CD14-positive monocyte (primary cell): ENCODE measurements at regions not wholly inside any gene's neighbourhood (a gene's known extent, or its start where the extent isn't known, plus 50 kb on each side); places are given as distances from the start of the nearest gene placed in this dataset.
A peak's percentile ranks its signal among the peaks of the same experiment; 100 is the strongest.

Source experiments
- DNase-seq, 3 donors: peaks; one replicate each; pipeline ENCODE4 v3.0.0-alpha.2; 2011 to 2022
- H2AFZ ChIP-seq: 2 replicates; pipeline ENCODE4 v1.6.0; 2012; ENCODE audit warnings: mild to moderate bottlenecking, low read depth, low read length, inconsistent platforms; ENCODE audit not compliant: insufficient read depth, poor library complexity, severe bottlenecking
- H3K27ac ChIP-seq, 2 donors: 1 replicate in 1 of 2; 2 replicates in 1 of 2; pipeline ENCODE4 v1.5.1; 2012 to 2013; ENCODE audit warnings: low read length in 2 of 2, control low read depth in 1 of 2, inconsistent platforms in 1 of 2, low read depth in 1 of 2, mild to moderate bottlenecking in 1 of 2
- H3K27me3 ChIP-seq, 2 donors: one replicate each; pipeline versions ENCODE4 v1.6.0 to v1.6.1; 2011 to 2013; ENCODE audit warnings: low read length in 2 of 2; ENCODE audit not compliant: control insufficient read depth in 2 of 2, insufficient read depth in 2 of 2
- H3K36me3 ChIP-seq, 2 donors: replicated peaks in 1 of 2; 1 replicate in 1 of 2; 2 replicates in 1 of 2; pipeline versions ENCODE4 v1.5.1 to v1.6.1; 2012 to 2013; ENCODE audit warnings: low read length in 2 of 2, control low read depth in 1 of 2, inconsistent platforms in 1 of 2, mild to moderate bottlenecking in 1 of 2; ENCODE audit not compliant: insufficient read depth in 2 of 2, control insufficient read depth in 1 of 2
- H3K4me1 ChIP-seq, 2 donors: 1 replicate in 1 of 2; 2 replicates in 1 of 2; pipeline versions ENCODE4 v1.5.1 to v1.6.1; 2012 to 2013; ENCODE audit warnings: low read length in 2 of 2, control low read depth in 1 of 2, inconsistent platforms in 1 of 2, mild to moderate bottlenecking in 1 of 2, moderate library complexity in 1 of 2; ENCODE audit not compliant: insufficient read depth in 2 of 2, control insufficient read depth in 1 of 2
- H3K4me2 ChIP-seq: replicated peaks from 2 replicates; pipeline ENCODE3; 2012; ENCODE audit warnings: low read length, moderate library complexity, mild to moderate bottlenecking; ENCODE audit not compliant: poor library complexity, severe bottlenecking; ENCODE audit errors: extremely low read depth
- H3K4me3 ChIP-seq, 3 experiments: fragments of 200-600 bp in 1 of 3; sonication (generic) in 1 of 3; replicated peaks in 1 of 3; 1 replicate in 2 of 3; 2 replicates in 1 of 3; pipeline ENCODE4 v1.5.1; 2011 to 2013; ENCODE audit warnings: low read length in 3 of 3, mild to moderate bottlenecking in 3 of 3, control low read depth in 2 of 3, low read depth in 2 of 3, inconsistent platforms in 1 of 3, moderate library complexity in 1 of 3
- H3K79me2 ChIP-seq: 2 replicates; pipeline ENCODE4 v1.6.0; 2012; ENCODE audit warnings: mild to moderate bottlenecking, control low read depth, inconsistent platforms, low read length, moderate library complexity; ENCODE audit not compliant: insufficient read depth
- H3K9ac ChIP-seq: 2 replicates; pipeline ENCODE4 v1.6.0; 2017; ENCODE audit warnings: low read length, mild to moderate bottlenecking; ENCODE audit not compliant: insufficient read depth, poor library complexity, severe bottlenecking
- H3K9me3 ChIP-seq, 2 donors: replicated peaks in 1 of 2; 1 replicate in 1 of 2; 2 replicates in 1 of 2; pipeline versions ENCODE4 v1.5.1 to v1.6.1; 2012 to 2013; ENCODE audit warnings: low read length in 2 of 2, control low read depth in 1 of 2; ENCODE audit not compliant: control insufficient read depth in 1 of 2, insufficient read depth in 1 of 2
- H4K20me1 ChIP-seq: 2 replicates; pipeline ENCODE4 v1.6.0; 2012; ENCODE audit warnings: mild to moderate bottlenecking, low read length, control low read depth, moderate library complexity; ENCODE audit not compliant: insufficient read depth
- H3K27ac Mint-ChIP-seq, 7 donors: one replicate each; pipeline ENCODE4 v1.8.0; 2020; ENCODE audit warnings: mild to moderate bottlenecking in 7 of 7, mixed read lengths in 7 of 7, moderate library complexity in 6 of 7, inconsistent platforms in 2 of 7
- H3K27me3 Mint-ChIP-seq, 3 donors: one replicate each; pipeline ENCODE4 v1.8.0; 2021 to 2022; ENCODE audit warnings: low read depth in 3 of 3, mild to moderate bottlenecking in 3 of 3, mixed read lengths in 3 of 3, moderate library complexity in 3 of 3, inconsistent platforms in 1 of 3
- H3K36me3 Mint-ChIP-seq, 2 donors: one replicate each; pipeline ENCODE4 v1.8.0; 2020; ENCODE audit warnings: mixed read lengths in 2 of 2, inconsistent platforms in 1 of 2, mild to moderate bottlenecking in 1 of 2
- H3K4me1 Mint-ChIP-seq: one replicate; pipeline ENCODE4 v1.8.0; 2020; ENCODE audit warnings: mild to moderate bottlenecking, mixed read lengths
- H3K4me3 Mint-ChIP-seq, 2 donors: one replicate each; pipeline ENCODE4 v1.8.0; 2020; ENCODE audit warnings: mild to moderate bottlenecking in 2 of 2, mixed read lengths in 2 of 2, moderate library complexity in 1 of 2
- H3K9me3 Mint-ChIP-seq, 7 donors: one replicate each; pipeline ENCODE4 v1.8.0; 2020 to 2022; ENCODE audit warnings: mixed read lengths in 7 of 7, mild to moderate bottlenecking in 6 of 7, moderate library complexity in 6 of 7, inconsistent platforms in 2 of 7
- CTCF ChIP-seq: fragments of 200-600 bp; IDR thresholded peaks from one replicate; pipeline ENCODE4 v1.8.0; 2022; ENCODE audit warnings: antibody characterized with exemption, mild to moderate bottlenecking
- WGBS: methylation state at CpG from one replicate; pipeline ENCODE4 v1.1.5; 2013; ENCODE audit warnings: missing lambda C conversion rate; ENCODE audit not compliant: insufficient coverage; 5-methylcytosine and 5-hydroxymethylcytosine counted together
- intact Hi-C, 2 donors: fragments of 100-400 bp; cut with micrococcal nuclease; formaldehyde crosslinking; loops; one replicate each; pipeline versions ENCODE4 v1.15.0 to v1.15.1; 2023

GRCh38 chr3:190741788-190742187 is 120.7 kb downstream of the GMNC start:
- H3K27me3 Mint-ChIP-seq, result peaks cover 0 to 3% (median 0%) of the 10 kb centered on the region in 3 donors
- no peaks in the 10 kb centered on the region for H3K4me1 Mint-ChIP-seq
- no peak overlapping the region for H3K9ac ChIP-seq
- no peak overlapping the region for H2AFZ ChIP-seq
- no peak overlapping the region for H3K4me3 ChIP-seq
- no peak for DNase-seq
- no peaks in the 10 kb centered on the region for H3K9me3 ChIP-seq
- H3K27ac Mint-ChIP-seq, result peak overlapping the region in 1 of 7 donors; percentile 17
- no peak overlapping the region for H3K27ac ChIP-seq
- intact Hi-C loops, result no loop called here
- H3K4me1 ChIP-seq, result no peaks in the 10 kb centered on the region
- H4K20me1 ChIP-seq, result no peaks in the 10 kb centered on the region
- 83% methylated on average over 1 of the region's 1 CpG for WGBS
- TF ChIP-seq CTCF, result no peak
- no peaks in the 10 kb centered on the region for H3K36me3 Mint-ChIP-seq
- peaks cover 0 to 4% (median 0%) of the 10 kb centered on the region in 7 donors for H3K9me3 Mint-ChIP-seq
- H3K4me2 ChIP-seq, result no peak overlapping the region
- H3K27me3 ChIP-seq, result no peaks in the 10 kb centered on the region
- H3K79me2 ChIP-seq, result no peaks in the 10 kb centered on the region
- H3K4me3 Mint-ChIP-seq, result no peak overlapping the region
- no peaks in the 10 kb centered on the region for H3K36me3 ChIP-seq

- no peaks in the 10 kb centered on the region for H3K27me3 ChIP-seq
- H3K4me1 ChIP-seq, result no peaks in the 10 kb centered on the region
- no peak overlapping the region for H3K27ac Mint-ChIP-seq
- H3K27ac ChIP-seq, result no peak overlapping the region
- no peak overlapping the region for H3K4me3 Mint-ChIP-seq
- H4K20me1 ChIP-seq, result no peaks in the 10 kb centered on the region
- H3K9ac ChIP-seq, result no peak overlapping the region
- H2AFZ ChIP-seq, result no peak overlapping the region
- H3K36me3 Mint-ChIP-seq, result no peaks in the 10 kb centered on the region
- intact Hi-C loops, result no loop called here
- no peaks in the 10 kb centered on the region for H3K79me2 ChIP-seq
- no peaks in the 10 kb centered on the region for H3K36me3 ChIP-seq
- no peak for TF ChIP-seq CTCF
- H3K4me2 ChIP-seq, result no peak overlapping the region
- WGBS, result 87% methylated on average over 4 of the region's 5 CpGs
- no peak overlapping the region for H3K4me3 ChIP-seq
- H3K9me3 ChIP-seq, result no peaks in the 10 kb centered on the region
- H3K27me3 Mint-ChIP-seq, result peaks cover 0 to 4% (median 0%) of the 10 kb centered on the region in 3 donors
- no peaks in the 10 kb centered on the region for H3K4me1 Mint-ChIP-seq
- DNase-seq, result no peak
- H3K9me3 Mint-ChIP-seq, result peaks cover 0 to 4% (median 0%) of the 10 kb centered on the region in 7 donors
Observed at GRCh38 chr3:190739641-190740185, 122.8 kb downstream of the GMNC start.
